WTC11 (cell line): ENCODE measurements at regions not wholly inside any gene's neighbourhood (a gene's known extent, or its start where the extent isn't known, plus 50 kb on each side); places are given as distances from the start of the nearest gene placed in this dataset.

Experiments used
- ATAC-seq: fragments of 200-7000 bp; cut with Tn5 transposase; 2 replicates; pipeline ENCODE4 v1.10.0; 2021; ENCODE audit warnings: mild to moderate bottlenecking, moderate library complexity
- CTCF ChIA-PET: fragments of 300-600 bp; sonication (Branson Sonifier 250); formaldehyde crosslinking; loops from one replicate; lab custom pipeline; 2021; ENCODE audit warnings: antibody characterized with exemption; lab: Charles Lee
- POLR2A ChIA-PET: fragments of 350-600 bp; sonication (Branson Sonifier 250); formaldehyde crosslinking; loops from one replicate; lab custom pipeline; 2021; ENCODE audit warnings: antibody characterized with exemption; lab: Charles Lee
- DNase-seq: peaks from one replicate; pipeline ENCODE4 v3.0.0; 2021; ENCODE audit warnings: low spot score
- H3K27ac Mint-ChIP-seq: 2 replicates; pipeline ENCODE4 v1.8.0; 2021; ENCODE audit warnings: mixed read lengths
- H3K27me3 Mint-ChIP-seq: 2 replicates; pipeline ENCODE4 v1.8.0; 2021; ENCODE audit warnings: low read depth, mild to moderate bottlenecking, moderate library complexity, mixed read lengths
- H3K36me3 Mint-ChIP-seq: 2 replicates; pipeline ENCODE4 v1.8.0; 2021; ENCODE audit warnings: mixed read lengths
- H3K4me1 Mint-ChIP-seq: 2 replicates; pipeline ENCODE4 v1.8.0; 2022; ENCODE audit warnings: mixed read lengths
- H3K4me3 Mint-ChIP-seq: 2 replicates; pipeline ENCODE4 v1.8.0; 2021; ENCODE audit warnings: mild to moderate bottlenecking, moderate library complexity, mixed read lengths
- H3K9me3 Mint-ChIP-seq: 2 replicates; pipeline ENCODE4 v1.8.0; 2021; ENCODE audit warnings: mixed read lengths
- CREM ChIP-seq: sonication (generic); formaldehyde crosslinking; IDR thresholded peaks from 2 replicates; pipeline ENCODE4 v1.8.1; 2022; ENCODE audit warnings: mild to moderate bottlenecking, missing genetic modification reagents, moderate library complexity
- E2F4 ChIP-seq: sonication (generic); formaldehyde crosslinking; IDR thresholded peaks from 2 replicates; pipeline ENCODE4 v1.8.1; 2022; ENCODE audit warnings: low read depth, mild to moderate bottlenecking, moderate library complexity, missing genetic modification reagents, borderline replicate concordance
- ERG ChIP-seq: fragments of 250-450 bp; sonication (Bioruptor Pico); IDR thresholded peaks from 2 replicates; pipeline ENCODE4 v1.8.0; 2021; ENCODE audit warnings: mild to moderate bottlenecking
- FOXK1 ChIP-seq: sonication (generic); formaldehyde crosslinking; IDR thresholded peaks from 2 replicates; pipeline ENCODE4 v1.8.0; 2022; ENCODE audit warnings: mild to moderate bottlenecking, moderate library complexity, missing genetic modification reagents
- FOXP1 ChIP-seq: sonication (generic); formaldehyde crosslinking; IDR thresholded peaks from 2 replicates; pipeline ENCODE4 v1.8.0; 2022; ENCODE audit warnings: missing genetic modification reagents, mild to moderate bottlenecking, moderate library complexity, borderline replicate concordance
- GABPB1 ChIP-seq: sonication (generic); formaldehyde crosslinking; IDR thresholded peaks from 2 replicates; pipeline ENCODE4 v1.8.1; 2023; ENCODE audit warnings: mild to moderate bottlenecking, missing genetic modification reagents
- JUN ChIP-seq: sonication (generic); formaldehyde crosslinking; IDR thresholded peaks from 2 replicates; pipeline ENCODE4 v1.8.0; 2023; ENCODE audit warnings: mild to moderate bottlenecking, missing genetic modification reagents
- KAT7 ChIP-seq: sonication (generic); formaldehyde crosslinking; IDR thresholded peaks from 2 replicates; pipeline ENCODE4 v1.8.1; 2023; ENCODE audit warnings: missing genetic modification reagents, mild to moderate bottlenecking, borderline replicate concordance
- MYBL2 ChIP-seq: sonication (generic); formaldehyde crosslinking; IDR thresholded peaks from 2 replicates; pipeline ENCODE4 v1.8.1; 2023; ENCODE audit warnings: mild to moderate bottlenecking, moderate library complexity, missing genetic modification reagents
- NFATC4 ChIP-seq: fragments of 250-450 bp; sonication (Bioruptor Pico); IDR thresholded peaks from 2 replicates; pipeline ENCODE4 v1.9.0; 2021; ENCODE audit warnings: mild to moderate bottlenecking
- NFYB ChIP-seq: sonication (generic); formaldehyde crosslinking; conservative IDR thresholded peaks from 2 replicates; pipeline ENCODE4 v1.8.0; 2022; ENCODE audit warnings: low read depth, missing genetic modification reagents
- SP1 ChIP-seq: sonication (generic); formaldehyde crosslinking; conservative IDR thresholded peaks from 2 replicates; pipeline ENCODE4 v1.8.1; 2022; ENCODE audit warnings: missing genetic modification reagents
- TP53 ChIP-seq: sonication (generic); formaldehyde crosslinking; IDR thresholded peaks from 2 replicates; pipeline ENCODE4 v1.8.1; 2023; ENCODE audit warnings: mild to moderate bottlenecking, missing genetic modification reagents
- ZBTB21 ChIP-seq: sonication (generic); formaldehyde crosslinking; IDR thresholded peaks from 2 replicates; pipeline ENCODE4 v1.8.1; 2023; ENCODE audit warnings: mild to moderate bottlenecking, missing genetic modification reagents, borderline replicate concordance
- ZNF121 ChIP-seq: sonication (generic); formaldehyde crosslinking; IDR thresholded peaks from 2 replicates; pipeline ENCODE4 v1.8.0; 2023; ENCODE audit warnings: missing genetic modification reagents
- ZNF138 ChIP-seq: sonication (generic); formaldehyde crosslinking; conservative IDR thresholded peaks from 2 replicates; pipeline ENCODE4 v1.8.1; 2022; ENCODE audit warnings: mild to moderate bottlenecking, moderate library complexity, missing genetic modification reagents
- ZNF232 ChIP-seq: sonication (generic); formaldehyde crosslinking; IDR thresholded peaks from 2 replicates; pipeline ENCODE4 v1.8.0; 2022; ENCODE audit warnings: mild to moderate bottlenecking, missing genetic modification reagents
- TF ChIP-seq, protein P1 (sequence below): sonication (generic); formaldehyde crosslinking; conservative IDR thresholded peaks from 2 replicates; pipeline ENCODE4 v1.8.1; 2023; ENCODE audit warnings: mild to moderate bottlenecking, low read depth, missing genetic modification reagents, moderate library complexity
- TF ChIP-seq, protein P2 (sequence below): sonication (generic); formaldehyde crosslinking; IDR thresholded peaks from 2 replicates; pipeline ENCODE4 v1.8.0; 2022; ENCODE audit warnings: mild to moderate bottlenecking, missing genetic modification reagents

DNA sequence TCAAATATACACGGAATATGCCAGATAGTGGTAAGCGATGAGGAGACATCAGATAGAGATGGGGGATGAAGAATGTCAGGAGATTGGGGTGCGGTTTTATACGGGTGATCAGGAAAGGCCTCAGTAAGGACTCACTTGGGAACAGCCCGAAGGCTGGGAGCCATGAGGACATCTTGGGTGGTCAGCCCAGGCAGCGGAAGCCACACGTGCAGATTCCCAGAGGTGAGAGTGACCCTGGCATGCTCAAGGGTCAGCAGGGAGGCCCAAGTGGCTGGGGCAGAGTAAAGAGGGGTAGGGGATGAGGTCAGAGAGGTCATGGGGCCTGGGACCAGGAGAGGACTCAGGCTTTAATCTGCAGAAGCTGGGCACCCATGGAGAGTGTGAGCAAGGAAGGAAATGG lies 106.6 kb downstream of the MATN1 start (continued):
- TF ChIP-seq SP1 (CRISPR knock-in tag) = no peak

DNA sequence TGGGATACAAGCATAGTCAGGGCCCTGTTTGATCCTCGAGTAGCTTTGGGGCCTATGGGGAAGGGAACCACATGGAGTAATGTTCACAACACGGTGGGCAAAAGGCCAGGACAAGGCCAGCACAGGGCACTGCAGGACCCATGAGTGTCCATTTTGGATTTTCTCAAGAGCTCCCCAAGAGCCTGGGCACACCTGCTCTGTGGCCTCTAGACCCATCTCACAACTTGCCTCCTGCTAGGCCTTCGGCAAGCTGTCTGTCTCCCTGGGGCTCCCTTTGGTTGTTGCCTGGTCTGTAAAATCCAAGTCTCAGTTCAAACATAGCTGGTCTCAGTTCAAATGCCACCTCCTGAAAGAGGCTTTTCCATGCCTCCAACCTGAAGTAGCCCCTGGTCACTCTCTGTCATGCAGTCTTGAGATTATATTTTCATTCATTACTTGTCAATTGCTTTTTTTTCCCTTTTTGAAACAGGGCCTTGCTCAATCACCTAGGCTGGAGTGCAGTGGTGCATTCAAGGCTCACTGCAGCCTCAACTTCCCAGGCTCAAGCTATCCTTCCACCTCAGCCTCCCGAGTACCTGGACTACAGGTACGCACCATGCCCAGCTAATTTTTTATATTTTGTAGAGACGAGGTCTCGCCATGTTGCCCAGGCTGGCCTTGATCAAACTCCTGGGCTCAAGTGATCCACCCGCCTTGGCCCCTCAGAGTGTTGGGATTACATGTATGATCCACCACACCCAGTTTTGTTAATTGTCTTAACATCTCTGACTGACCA lies 107.4 kb downstream of the MATN1 start:
- no peak overlapping the region for H3K27ac Mint-ChIP-seq
- ChIA-PET CTCF (no interaction called here), POLR2A (no interaction called here)
- no peaks in the 10 kb centered on the region for H3K9me3 Mint-ChIP-seq
- DNase-seq (no peak), ATAC-seq (no peak)
- no peaks in the 10 kb centered on the region for H3K27me3 Mint-ChIP-seq
- H3K4me3 Mint-ChIP-seq = no peak overlapping the region
- no peaks in the 10 kb centered on the region for H3K36me3 Mint-ChIP-seq
- no peaks in the 10 kb centered on the region for H3K4me1 Mint-ChIP-seq
- TF ChIP-seq ERG (CRISPR knock-in tag) (no peak), CREM (CRISPR knock-in tag) (no peak), E2F4 (CRISPR knock-in tag) (no peak), MYBL2 (CRISPR knock-in tag) (no peak), ZNF232 (no peak), NFYB (no peak), ZBTB21 (CRISPR knock-in tag) (no peak), TP53 (CRISPR knock-in tag) (no peak), JUN (CRISPR knock-in tag) (no peak), ZNF138 (no peak), NFATC4 (CRISPR knock-in tag) (no peak), ZNF121 (no peak), KAT7 (no peak), FOXP1 (no peak), FOXK1 (CRISPR knock-in tag) (no peak), GABPB1 (CRISPR knock-in tag) (no peak)
- TF ChIP-seq, protein P1, sequence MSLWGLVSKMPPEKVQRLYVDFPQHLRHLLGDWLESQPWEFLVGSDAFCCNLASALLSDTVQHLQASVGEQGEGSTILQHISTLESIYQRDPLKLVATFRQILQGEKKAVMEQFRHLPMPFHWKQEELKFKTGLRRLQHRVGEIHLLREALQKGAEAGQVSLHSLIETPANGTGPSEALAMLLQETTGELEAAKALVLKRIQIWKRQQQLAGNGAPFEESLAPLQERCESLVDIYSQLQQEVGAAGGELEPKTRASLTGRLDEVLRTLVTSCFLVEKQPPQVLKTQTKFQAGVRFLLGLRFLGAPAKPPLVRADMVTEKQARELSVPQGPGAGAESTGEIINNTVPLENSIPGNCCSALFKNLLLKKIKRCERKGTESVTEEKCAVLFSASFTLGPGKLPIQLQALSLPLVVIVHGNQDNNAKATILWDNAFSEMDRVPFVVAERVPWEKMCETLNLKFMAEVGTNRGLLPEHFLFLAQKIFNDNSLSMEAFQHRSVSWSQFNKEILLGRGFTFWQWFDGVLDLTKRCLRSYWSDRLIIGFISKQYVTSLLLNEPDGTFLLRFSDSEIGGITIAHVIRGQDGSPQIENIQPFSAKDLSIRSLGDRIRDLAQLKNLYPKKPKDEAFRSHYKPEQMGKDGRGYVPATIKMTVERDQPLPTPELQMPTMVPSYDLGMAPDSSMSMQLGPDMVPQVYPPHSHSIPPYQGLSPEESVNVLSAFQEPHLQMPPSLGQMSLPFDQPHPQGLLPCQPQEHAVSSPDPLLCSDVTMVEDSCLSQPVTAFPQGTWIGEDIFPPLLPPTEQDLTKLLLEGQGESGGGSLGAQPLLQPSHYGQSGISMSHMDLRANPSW = no peak
- TF ChIP-seq, protein P2, sequence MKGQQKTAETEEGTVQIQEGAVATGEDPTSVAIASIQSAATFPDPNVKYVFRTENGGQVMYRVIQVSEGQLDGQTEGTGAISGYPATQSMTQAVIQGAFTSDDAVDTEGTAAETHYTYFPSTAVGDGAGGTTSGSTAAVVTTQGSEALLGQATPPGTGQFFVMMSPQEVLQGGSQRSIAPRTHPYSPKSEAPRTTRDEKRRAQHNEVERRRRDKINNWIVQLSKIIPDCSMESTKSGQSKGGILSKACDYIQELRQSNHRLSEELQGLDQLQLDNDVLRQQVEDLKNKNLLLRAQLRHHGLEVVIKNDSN (CRISPR knock-in tag) = no peak

GRCh38 chr1:30615076-30615795 lies 108.1 kb downstream of the MATN1 start:
- POLR2A ChIA-PET = no interaction called here
- Mint-ChIP-seq H3K36me3 (no peaks in the 10 kb centered on the region), H3K27me3 (no peaks in the 10 kb centered on the region), H3K9me3 (no peaks in the 10 kb centered on the region), H3K4me1 (no peaks in the 10 kb centered on the region), H3K27ac (no peak overlapping the region), H3K4me3 (no peak overlapping the region)
- TF ChIP-seq MYBL2 (CRISPR knock-in tag) = no peak
- ATAC-seq (no peak), DNase-seq (no peak)
- CTCF ChIA-PET = no interaction called here
